GM12878 (cell line): ENCODE measurements at regions not wholly inside any gene's neighbourhood (a gene's known extent, or its start where the extent isn't known, plus 50 kb on each side); places are given as distances from the start of the nearest gene placed in this dataset.

ENCODE experiments used
- ATAC-seq: fragments of 200-7000 bp; cut with Tn5 transposase; 3 replicates; pipeline ENCODE4 v1.9.1; 2020; ENCODE audit warnings: mild to moderate bottlenecking, moderate library complexity
- BruUV-seq: library from RNA; stranded (reverse); fragments of 400-500 nt; replicated peaks from 2 replicates; lab custom pipeline; 2021; lab: Mats Ljungman, UMichigan
- CTCF ChIA-PET: fragments of 300-600 bp; sonication (Branson Sonifier 250); formaldehyde crosslinking; extraction: SDS; loops from one replicate; lab custom pipeline; 2021; ENCODE audit warnings: inconsistent platforms; lab: Yijun Ruan, JAX
- POLR2A ChIA-PET: fragments of 350-600 bp; formaldehyde crosslinking; extraction: SDS; loops from one replicate; lab custom pipeline; 2021; ENCODE audit warnings: inconsistent platforms; lab: Charles Lee
- RAD21 ChIA-PET: fragments of 300-600 bp; sonication (Branson Sonifier 250); formaldehyde crosslinking; loops from one replicate; lab custom pipeline; 2023; ENCODE audit warnings: antibody characterized with exemption; ENCODE audit not compliant: unreplicated experiment; lab: Charles Lee
- SMC1A ChIA-PET: fragments of 300-600 bp; sonication (Branson Sonifier 250); formaldehyde crosslinking; loops from one replicate; lab custom pipeline; 2023; ENCODE audit not compliant: unreplicated experiment, uncharacterized antibody; lab: Charles Lee
- DNase-seq: peaks from one replicate; pipeline ENCODE4 v3.0.0-alpha.2; 2011; ENCODE audit warnings: low read depth, low spot score
- FAIRE-seq: peaks from 3 replicates; lab custom pipeline; 2011; peaks lifted over from hg19 to GRCh38; lab: Jason Lieb, UNC
- H2AFZ ChIP-seq: 2 replicates; pipeline ENCODE4 v1.6.0; 2011; ENCODE audit warnings: low read depth, low read length, control low read depth; ENCODE audit not compliant: control insufficient read depth
- H3K27ac ChIP-seq: 2 replicates; pipeline ENCODE4 v1.5.1; 2011; ENCODE audit warnings: control low read depth; ENCODE audit not compliant: control insufficient read depth, insufficient read depth
- H3K27me3 ChIP-seq, 2 experiments: replicated peaks in 1 of 2; 2 replicates each; pipeline versions ENCODE4 v1.6.0 to v1.6.1; 2011; ENCODE audit warnings: low read length in 1 of 2; ENCODE audit not compliant: control insufficient read depth in 2 of 2, insufficient read depth in 2 of 2
- H3K36me3 ChIP-seq, 2 experiments: 2 replicates each; pipeline ENCODE4 v1.5.1; 2011; ENCODE audit warnings: low read length in 1 of 2; ENCODE audit not compliant: control insufficient read depth in 2 of 2, insufficient read depth in 2 of 2
- H3K4me1 ChIP-seq: 2 replicates; pipeline ENCODE4 v1.6.1; 2011; ENCODE audit warnings: mild to moderate bottlenecking, low read length, moderate library complexity, mixed read lengths; ENCODE audit not compliant: control insufficient read depth, insufficient read depth
- H3K4me2 ChIP-seq: 2 replicates; pipeline ENCODE4 v1.6.0; 2011; ENCODE audit warnings: control low read depth; ENCODE audit not compliant: control insufficient read depth, insufficient read depth
- H3K4me3 ChIP-seq: fragments of 200-600 bp; sonication (generic); 2 replicates; pipeline ENCODE4 v1.5.1; 2016
- H3K79me2 ChIP-seq: 2 replicates; pipeline ENCODE4 v1.6.0; 2011; ENCODE audit warnings: low read length; ENCODE audit not compliant: control insufficient read depth, insufficient read depth
- H3K9ac ChIP-seq: 2 replicates; pipeline ENCODE4 v1.8.0; 2011; ENCODE audit warnings: low read length, control low read depth, mixed read lengths; ENCODE audit not compliant: control insufficient read depth, insufficient read depth
- H3K9me3 ChIP-seq: replicated peaks from 3 replicates; pipeline ENCODE4 v1.5.1; 2011; ENCODE audit warnings: mild to moderate bottlenecking, low read length; ENCODE audit not compliant: control insufficient read depth, insufficient read depth
- H4K20me1 ChIP-seq: 2 replicates; pipeline ENCODE4 v1.6.0; 2011; ENCODE audit not compliant: control insufficient read depth, insufficient read depth
- E2F8 ChIP-seq: fragments of 450-650 bp; IDR thresholded peaks from 2 replicates; pipeline ENCODE4 v1.6.1; 2018; ENCODE audit warnings: mild to moderate bottlenecking, low read depth, moderate library complexity; ENCODE audit not compliant: partially characterized antibody
- FOS ChIP-seq: IDR thresholded peaks from 3 replicates; pipeline ENCODE4 v1.6.1; 2011; ENCODE audit warnings: borderline replicate concordance; ENCODE audit not compliant: insufficient read length; ENCODE audit errors: extremely low read depth
- GATAD2B ChIP-seq: fragments of 450-650 bp; conservative IDR thresholded peaks from 2 replicates; pipeline ENCODE4 v1.6.1; 2017; ENCODE audit warnings: low read depth, mild to moderate bottlenecking, moderate library complexity
- IRF3 ChIP-seq: fragments of 450-650 bp; IDR thresholded peaks from 2 replicates; pipeline ENCODE4 v1.6.1; 2014; ENCODE audit warnings: mild to moderate bottlenecking
- RAD21 ChIP-seq: IDR thresholded peaks from 2 replicates; pipeline ENCODE4 v1.6.1; 2011; ENCODE audit warnings: mild to moderate bottlenecking, low read depth, low read length, moderate library complexity; ENCODE audit not compliant: insufficient read depth
- SIN3A ChIP-seq: IDR thresholded peaks from 2 replicates; pipeline ENCODE4 v1.6.1; 2012; ENCODE audit warnings: low read depth, low read length, improper control_type of control experiment
- ZNF207 ChIP-seq: fragments of 450-650 bp; IDR thresholded peaks from 2 replicates; pipeline ENCODE4 v1.6.1; 2014; ENCODE audit warnings: antibody characterized with exemption, mild to moderate bottlenecking, borderline replicate concordance
- ZNF217 ChIP-seq: fragments of 450-650 bp; IDR thresholded peaks from 2 replicates; pipeline ENCODE4 v1.6.1; 2017; ENCODE audit warnings: antibody characterized with exemption, mild to moderate bottlenecking
- ZNF384 ChIP-seq: IDR thresholded peaks from 2 replicates; pipeline ENCODE4 v1.6.1; 2012; ENCODE audit warnings: low read depth, mild to moderate bottlenecking, low read length, improper control_type of control experiment, borderline replicate concordance
- WGBS: methylation state at CpG from one replicate; pipeline ENCODE4 v1.1.6; 2016; ENCODE audit warnings: low lambda C conversion rate; ENCODE audit not compliant: insufficient replicate concordance, insufficient coverage; ENCODE audit errors: missing lambda C conversion rate; 5-methylcytosine and 5-hydroxymethylcytosine counted together
- in situ Hi-C: fragments of 300-500 bp; cut with MboI; formaldehyde crosslinking; loops from 9 replicates; pipeline ENCODE4 v1.14.3; 2018; ENCODE audit warnings: mixed read lengths
- intact Hi-C: fragments of 100-400 bp; cut with micrococcal nuclease; formaldehyde crosslinking; loops from one replicate; pipeline ENCODE4 v1.14.2; 2022; ENCODE audit not compliant: unreplicated experiment
- TF ChIP-seq, protein P1 (sequence below): fragments of 450-650 bp; IDR thresholded peaks from 2 replicates; pipeline ENCODE4 v1.6.1; 2016; ENCODE audit warnings: mild to moderate bottlenecking
- TF ChIP-seq, protein P2 (sequence below): IDR thresholded peaks from 2 replicates; pipeline ENCODE4 v1.6.1; 2012; ENCODE audit warnings: low read depth, low read length, improper control_type of control experiment

DNA sequence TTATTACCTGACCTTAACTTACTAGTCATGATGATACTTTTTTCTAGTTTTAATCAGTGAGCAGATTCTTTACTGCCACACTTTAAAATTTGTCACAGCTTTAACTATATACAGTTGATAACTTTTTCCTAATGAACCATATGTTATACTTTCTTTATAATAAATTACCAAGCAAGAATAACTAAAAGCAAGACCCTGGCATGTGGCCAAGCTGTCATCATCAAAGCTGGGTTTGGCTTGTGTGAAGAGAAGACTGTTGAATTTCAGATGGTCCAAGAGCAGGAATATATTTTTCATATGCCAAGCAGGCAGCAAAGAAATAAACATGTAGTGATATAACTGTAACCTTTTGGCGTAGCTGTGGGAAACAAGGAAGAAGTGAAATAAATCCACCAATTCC, 93.5 kb downstream of the PUS7L start:
- H4K20me1 ChIP-seq = no peaks in the 10 kb centered on the region
- SMC1A ChIA-PET = no interaction called here
- no peak overlapping the region for H3K27ac ChIP-seq
- no peak overlapping the region for H3K4me2 ChIP-seq
- no TSS peak for BruUV-seq
- no peak for FAIRE-seq
- 31% methylated on average over 1 of the region's 1 CpG for WGBS
- H2AFZ ChIP-seq = no peak overlapping the region
- DNase-seq = no peak
- POLR2A ChIA-PET = no interaction called here
- no peaks in the 10 kb centered on the region for H3K9me3 ChIP-seq
- no peak for ATAC-seq
- in situ Hi-C loops = no loop called here
- intact Hi-C loops = no loop called here
- no peaks in the 10 kb centered on the region for H3K79me2 ChIP-seq
- CTCF ChIA-PET = no interaction called here
- H3K4me1 ChIP-seq = no peaks in the 10 kb centered on the region
- no peak overlapping the region for H3K9ac ChIP-seq
- H3K27me3 ChIP-seq = no peaks in the 10 kb centered on the region
- TF ChIP-seq, protein P1, sequence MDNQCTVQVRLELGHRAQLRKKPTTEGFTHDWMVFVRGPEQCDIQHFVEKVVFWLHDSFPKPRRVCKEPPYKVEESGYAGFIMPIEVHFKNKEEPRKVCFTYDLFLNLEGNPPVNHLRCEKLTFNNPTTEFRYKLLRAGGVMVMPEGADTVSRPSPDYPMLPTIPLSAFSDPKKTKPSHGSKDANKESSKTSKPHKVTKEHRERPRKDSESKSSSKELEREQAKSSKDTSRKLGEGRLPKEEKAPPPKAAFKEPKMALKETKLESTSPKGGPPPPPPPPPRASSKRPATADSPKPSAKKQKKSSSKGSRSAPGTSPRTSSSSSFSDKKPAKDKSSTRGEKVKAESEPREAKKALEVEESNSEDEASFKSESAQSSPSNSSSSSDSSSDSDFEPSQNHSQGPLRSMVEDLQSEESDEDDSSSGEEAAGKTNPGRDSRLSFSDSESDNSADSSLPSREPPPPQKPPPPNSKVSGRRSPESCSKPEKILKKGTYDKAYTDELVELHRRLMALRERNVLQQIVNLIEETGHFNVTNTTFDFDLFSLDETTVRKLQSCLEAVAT = no peak
- TF ChIP-seq IRF3 (no peak), ZNF217 (no peak), E2F8 (no peak), FOS (no peak), SIN3A (no peak), ZNF384 (no peak), ZNF207 (no peak), RAD21 (no peak), GATAD2B (no peak)
- TF ChIP-seq, protein P2, sequence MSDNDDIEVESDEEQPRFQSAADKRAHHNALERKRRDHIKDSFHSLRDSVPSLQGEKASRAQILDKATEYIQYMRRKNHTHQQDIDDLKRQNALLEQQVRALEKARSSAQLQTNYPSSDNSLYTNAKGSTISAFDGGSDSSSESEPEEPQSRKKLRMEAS = no peak
- RAD21 ChIA-PET = no interaction called here
- no peak overlapping the region for H3K4me3 ChIP-seq
- no peaks in the 10 kb centered on the region for H3K36me3 ChIP-seq
